GM18499 (cell line): ENCODE measurements at regions not wholly inside any gene's neighbourhood (a gene's known extent, or its start where the extent isn't known, plus 50 kb on each side); places are given as distances from the start of the nearest gene placed in this dataset.
"Not testable (repeated sequence)": the region's sequence is repeated elsewhere in the genome, so short reads cannot be mapped to it uniquely, and the experiment has no call there.

Experiments used
- ATAC-seq: cut with Tn5 transposase; IDR thresholded peaks from one replicate; pipeline ENCODE4 v1.9.1; 2021; ENCODE audit warnings: moderate number of reproducible peaks; ENCODE audit not compliant: insufficient read depth, unreplicated experiment

- ATAC-seq, result no peak
These were observed 755.3 kb upstream of the ARPP21 start for GRCh38 chr3:34884007-34884406.

DNA sequence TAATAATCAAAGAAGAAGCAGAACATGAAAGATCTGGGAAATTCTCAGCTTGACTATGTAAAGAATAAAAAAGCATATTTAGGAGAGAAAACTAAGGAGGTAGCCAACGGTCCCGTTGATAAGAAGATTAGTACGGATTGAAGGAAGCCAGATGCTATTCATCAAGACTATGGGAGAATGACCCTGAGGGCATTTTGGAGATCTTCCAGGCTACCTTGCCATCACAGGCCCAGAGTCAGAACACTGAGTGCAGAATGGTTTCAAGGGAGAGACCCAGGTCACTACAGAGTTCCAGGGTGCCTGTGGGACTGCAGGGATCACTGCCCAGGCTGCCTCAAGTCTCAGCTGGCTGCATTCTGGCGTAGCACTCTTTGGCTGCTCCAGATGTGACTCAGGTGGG lies 752.9 kb upstream of the ARPP21 start:
- no peak for ATAC-seq

- ATAC-seq, result no peak
These were observed 749.7 kb upstream of the ARPP21 start for GRCh38 chr3:34889641-34890040.

DNA sequence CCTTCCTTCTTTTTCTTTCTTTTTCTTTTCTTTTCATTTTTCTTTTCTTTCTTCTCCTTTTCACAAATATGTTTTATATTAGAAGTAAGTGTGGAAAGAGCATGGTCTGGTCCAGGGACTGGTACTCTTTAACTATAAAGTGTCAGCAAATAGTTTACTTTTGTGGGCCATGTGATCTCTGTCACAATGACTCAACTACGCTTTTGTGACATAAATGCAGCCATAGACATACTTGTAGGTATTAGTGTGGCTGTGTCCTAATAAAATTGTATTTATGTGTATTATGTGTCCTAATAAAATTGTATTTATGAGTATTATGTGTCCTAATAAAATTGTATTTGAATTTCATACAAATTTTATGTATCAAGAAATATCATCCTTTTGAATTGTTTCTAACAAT lies 749.1 kb upstream of the ARPP21 start:
- ATAC-seq, result no peak

GRCh38 chr3:34891941-34892340 lies 747.4 kb upstream of the ARPP21 start:
- ATAC-seq, result no peak

DNA sequence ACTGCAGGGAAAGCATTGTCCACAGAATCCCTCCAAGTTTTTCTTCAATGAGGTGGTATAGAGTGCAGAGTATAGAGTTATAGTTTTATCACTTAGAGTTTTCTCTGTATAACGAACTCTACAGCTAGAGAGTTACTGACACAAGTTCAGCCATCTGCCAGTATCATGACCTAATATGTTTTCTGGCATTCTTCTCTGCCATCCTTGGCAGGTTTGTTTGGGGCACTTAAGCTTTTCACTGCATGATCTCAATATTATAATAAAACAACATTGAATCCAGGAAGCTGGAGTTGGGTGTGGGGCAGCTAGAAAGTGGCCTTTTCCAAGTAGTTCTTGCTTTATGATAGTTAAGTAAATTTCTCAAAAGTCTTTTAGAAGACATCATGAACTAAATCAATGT lies 743.5 kb upstream of the ARPP21 start:
- ATAC-seq, result no peak

DNA sequence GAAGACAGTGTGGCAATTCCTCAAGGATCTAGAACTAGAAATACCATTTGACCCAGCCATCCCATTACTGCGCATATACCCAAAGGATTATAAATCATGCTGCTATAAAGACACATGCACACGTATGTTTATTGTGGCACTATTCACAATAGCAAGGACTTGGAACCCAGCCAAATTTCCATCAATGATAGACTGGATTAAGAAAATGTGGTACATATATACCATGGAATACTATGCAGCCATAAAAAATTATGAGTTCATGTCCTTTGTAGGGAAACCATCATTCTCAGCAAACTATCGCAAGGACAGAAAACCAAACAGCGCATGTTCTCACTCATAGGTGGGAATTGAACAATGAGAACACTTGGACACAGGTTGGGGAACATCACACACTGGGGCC lies 729.6 kb upstream of the ARPP21 start:
- ATAC-seq, result not testable (repeated sequence)

- no peak for ATAC-seq
These were observed 720.3 kb upstream of the ARPP21 start for GRCh38 chr3:34919025-34919424.

DNA sequence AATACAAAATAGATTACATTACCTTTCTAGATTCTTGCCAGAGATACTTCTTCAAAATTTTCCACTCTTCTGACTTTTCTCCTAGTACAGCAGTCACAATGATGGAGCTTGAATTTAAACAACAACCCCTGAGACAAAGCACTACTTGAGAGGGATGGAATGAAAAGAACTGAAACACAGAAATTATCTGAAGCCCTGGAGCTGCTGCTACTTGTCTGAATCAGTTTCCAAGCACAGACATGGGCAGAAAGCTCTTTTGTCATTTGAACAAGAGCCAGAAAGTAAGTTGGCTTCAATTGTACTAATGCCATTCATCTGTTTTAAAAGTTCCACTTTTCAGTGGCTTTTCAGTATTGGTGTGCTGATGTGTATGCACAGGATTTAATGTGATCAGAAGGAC lies 718.5 kb upstream of the ARPP21 start:
- ATAC-seq, result no peak

GRCh38 chr3:34924961-34925360 lies 714.4 kb upstream of the ARPP21 start:
- ATAC-seq, result no peak

DNA sequence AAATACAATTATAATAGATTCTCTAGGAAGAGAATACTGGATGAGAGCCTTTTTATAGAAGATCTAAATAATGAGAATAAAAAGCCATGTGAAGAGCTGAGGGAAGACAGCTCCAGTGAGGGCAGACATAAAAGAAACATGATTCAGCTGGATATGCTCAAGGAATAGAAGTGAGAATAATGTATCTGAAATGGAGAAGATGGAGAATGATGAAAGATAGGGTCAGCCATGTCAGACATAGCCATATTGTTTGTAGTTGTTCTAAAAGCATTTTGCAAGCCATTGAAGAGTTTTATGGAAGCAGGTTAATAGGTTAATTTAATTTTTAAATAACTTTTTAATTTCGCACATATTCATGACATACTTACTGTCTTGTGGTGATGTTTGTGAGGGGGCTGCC lies 713.5 kb upstream of the ARPP21 start:
- no peak for ATAC-seq

DNA sequence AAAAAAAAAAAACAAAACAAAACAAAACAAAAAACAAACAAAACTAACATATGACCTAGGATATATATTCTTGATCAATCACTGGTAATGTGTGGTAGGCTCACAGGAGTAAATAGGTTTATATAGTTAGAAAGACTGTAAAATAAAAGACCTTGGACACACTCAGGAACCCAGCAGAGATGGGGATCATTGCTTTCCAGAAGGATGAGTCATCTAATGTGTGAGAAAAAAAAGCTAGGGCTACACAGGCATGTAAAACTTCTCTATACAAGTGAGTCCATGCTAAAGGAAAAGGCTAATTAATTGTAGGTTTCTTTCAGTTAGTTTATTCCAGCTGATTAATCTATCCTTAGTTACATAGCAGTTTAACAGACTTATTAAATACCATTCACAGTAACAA lies 710.3 kb upstream of the ARPP21 start:
- no peak for ATAC-seq

DNA sequence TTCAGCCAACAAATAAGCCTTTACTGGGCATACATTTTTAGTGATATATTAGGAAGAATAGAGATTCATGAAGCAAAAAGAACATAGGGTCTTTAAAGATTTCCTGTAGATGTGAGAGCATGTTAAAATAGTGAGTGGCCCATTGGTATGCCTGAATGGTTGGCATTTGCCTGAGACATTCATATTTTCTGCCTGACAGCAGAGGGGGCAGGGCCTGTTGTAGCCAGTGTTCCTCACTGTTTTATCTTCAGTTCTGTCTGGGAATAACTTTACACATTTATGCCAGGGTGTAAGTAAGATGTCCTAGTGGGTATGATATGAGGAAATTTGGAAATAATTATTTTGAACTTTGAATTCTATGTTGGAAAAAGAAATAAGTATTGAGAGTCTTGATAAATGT lies 704.7 kb upstream of the ARPP21 start:
- no peak for ATAC-seq

DNA sequence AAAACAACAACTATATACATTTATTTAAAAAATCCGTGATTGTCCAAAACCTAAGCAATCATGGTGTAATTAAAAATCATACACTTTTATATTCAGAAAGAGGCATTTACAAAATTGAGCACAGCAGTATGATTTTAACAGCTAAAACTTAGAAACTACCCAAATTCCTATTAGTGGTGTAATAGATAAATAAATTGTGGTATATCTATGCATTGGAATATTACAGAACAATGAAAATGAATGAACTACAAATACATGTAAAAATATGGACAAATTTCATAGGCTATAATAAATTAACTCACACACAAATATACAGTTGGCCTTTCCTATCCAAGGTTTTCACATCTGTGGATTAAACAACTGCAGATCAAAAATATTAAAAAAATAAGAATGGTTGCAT lies 700.5 kb upstream of the ARPP21 start:
- no peak for ATAC-seq

DNA sequence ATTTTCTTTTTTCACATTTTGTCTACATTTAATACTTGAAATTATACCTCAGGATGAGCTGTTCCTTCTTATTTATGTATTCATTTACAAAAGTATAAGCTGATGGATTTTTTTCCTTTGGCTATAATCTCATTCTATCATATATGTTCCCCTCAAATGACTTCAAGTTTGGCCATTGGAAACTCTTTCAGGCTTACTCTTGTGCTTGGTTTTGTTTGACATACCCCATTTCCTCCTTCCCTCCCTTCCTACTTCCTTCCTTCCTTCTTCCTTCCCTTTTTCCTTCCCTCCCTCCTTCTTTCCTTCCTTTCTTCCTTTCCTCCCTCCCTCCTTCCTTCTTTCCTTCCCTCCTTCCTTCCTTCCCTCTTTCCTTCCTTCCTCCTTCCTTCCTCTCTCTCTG lies 697.1 kb upstream of the ARPP21 start:
- ATAC-seq, result no peak

- no peak for ATAC-seq
These were observed 691.5 kb upstream of the ARPP21 start for GRCh38 chr3:34947834-34948233.

DNA sequence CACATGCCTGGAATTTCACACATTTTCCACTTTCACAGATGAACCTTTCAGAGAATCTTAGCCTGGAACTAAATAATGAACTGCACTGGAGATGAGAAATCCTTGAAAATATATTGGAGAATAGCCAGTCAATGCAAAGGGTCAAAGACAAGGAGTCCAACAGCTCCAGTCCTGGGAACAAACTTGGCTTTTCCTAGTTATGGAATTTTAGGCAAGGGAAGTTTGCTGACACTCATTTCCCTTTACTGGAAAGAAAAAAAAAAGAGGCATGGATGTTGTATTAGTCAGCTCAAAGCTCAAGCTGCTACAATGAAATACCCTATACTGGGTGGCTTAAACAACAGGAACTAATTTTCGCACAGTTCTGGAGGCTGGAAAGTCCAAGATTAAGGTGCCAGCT lies 690.8 kb upstream of the ARPP21 start:
- no peak for ATAC-seq

- no peak for ATAC-seq
These were observed 683.6 kb upstream of the ARPP21 start for GRCh38 chr3:34955680-34956079.

DNA sequence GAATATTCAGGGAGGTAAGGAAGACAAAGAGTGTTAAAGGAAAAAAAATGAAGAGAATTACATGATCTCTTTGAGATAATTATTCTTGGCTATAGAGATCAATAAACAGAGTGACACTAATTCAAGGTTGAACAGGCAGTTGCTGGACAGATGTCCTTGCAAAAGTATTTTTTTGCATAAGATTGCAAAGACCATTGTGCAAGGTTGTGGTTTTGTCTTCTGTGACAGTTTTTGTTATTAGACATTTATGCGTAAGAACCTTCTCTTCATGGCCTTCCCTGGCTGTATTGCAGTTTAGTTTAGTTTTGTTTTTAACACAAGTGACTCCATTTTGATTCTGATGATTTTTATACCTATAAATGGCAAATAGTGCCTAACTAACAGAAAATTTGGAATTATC lies 682.8 kb upstream of the ARPP21 start:
- no peak for ATAC-seq

- ATAC-seq, result no peak
These were observed 681.6 kb upstream of the ARPP21 start for GRCh38 chr3:34957677-34958076.

DNA sequence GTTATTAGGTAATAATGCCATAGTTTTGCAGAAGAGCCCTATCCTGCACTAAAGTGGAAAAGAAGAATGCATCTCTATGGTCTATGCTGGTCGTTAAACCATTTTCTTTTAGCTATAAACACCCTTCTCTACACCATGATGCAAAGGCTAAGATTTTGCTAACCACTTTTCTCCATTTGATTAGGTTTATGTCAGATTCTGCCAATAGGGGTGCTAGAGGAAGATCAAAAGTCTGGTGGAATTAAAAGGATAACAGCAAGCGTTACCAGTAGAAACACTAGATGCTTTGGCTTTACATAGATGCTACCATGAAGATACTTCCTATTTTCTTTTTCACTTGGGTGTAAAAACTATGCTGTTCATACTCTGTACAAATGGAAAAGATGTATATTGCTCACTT lies 669.8 kb upstream of the ARPP21 start:
- ATAC-seq, result no peak

- no peak for ATAC-seq
These were observed 666.8 kb upstream of the ARPP21 start for GRCh38 chr3:34972481-34972880.

DNA sequence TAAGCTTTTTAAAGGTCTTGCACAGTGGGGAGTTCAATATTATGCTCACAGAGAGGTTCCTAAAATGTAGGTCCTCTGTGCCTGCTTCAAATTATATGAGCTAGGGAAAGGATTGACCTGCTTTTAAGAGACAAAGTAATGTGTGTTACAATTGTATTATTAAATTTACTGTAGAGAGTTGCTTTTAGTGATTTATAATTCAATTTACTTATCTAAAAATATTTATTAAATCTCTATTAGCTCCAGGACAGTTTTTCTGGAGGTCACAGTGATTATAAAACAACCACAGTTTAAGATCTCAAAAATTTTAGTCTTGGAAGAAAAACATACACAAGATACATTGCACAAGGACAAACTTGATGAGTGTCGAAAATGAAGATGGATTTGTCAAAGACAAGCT lies 665.7 kb upstream of the ARPP21 start:
- ATAC-seq, result no peak
